ENCODE measurements at regions not wholly inside any gene's neighbourhood (a gene's known extent, or its start where the extent isn't known, plus 50 kb on each side); places are given as distances from the start of the nearest gene placed in this dataset.

DNA sequence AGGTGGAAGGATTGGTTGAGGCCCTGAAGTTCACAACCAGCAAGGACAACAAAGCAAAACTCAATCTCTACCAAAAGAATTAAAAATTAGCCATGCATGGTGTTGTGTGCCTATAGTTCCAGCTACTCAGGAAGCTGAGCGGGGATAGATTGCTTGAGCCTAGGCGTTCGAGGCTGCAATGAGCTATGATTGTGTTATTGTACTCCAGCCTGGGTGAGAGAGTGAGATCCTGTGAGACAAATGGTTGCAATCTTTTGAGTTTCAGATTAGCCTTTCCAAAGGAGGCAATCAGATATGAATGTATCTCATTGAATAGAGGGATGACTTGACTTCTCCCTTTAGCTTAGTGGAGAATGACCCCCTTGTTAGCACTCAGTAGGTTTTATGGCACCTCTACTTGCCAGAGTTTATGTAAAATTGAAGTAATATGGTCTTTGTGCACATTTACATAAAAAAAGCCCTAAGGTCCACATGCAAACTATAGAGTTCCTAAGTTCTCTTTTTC is 105.6 kb upstream of the OLFM3 start:
- no peak overlapping the region for H3K9ac ChIP-seq (ENCODE audit: control insufficient read depth, extremely low read depth, insufficient read depth, low read length)
- dilution Hi-C loops (cut with MboI; ENCODE audit: extremely low pct_ligation_motif_present, low sequenced_read_pairs), result no loop called here
- no peak overlapping the region for H2AFZ ChIP-seq (ENCODE audit: control insufficient read depth, low read length)
- H3K36me3 ChIP-seq (ENCODE audit: control insufficient read depth in 2 of 2, extremely low read depth in 1 of 2, insufficient read depth in 2 of 2, low read length in 2 of 2), result no peaks in the 10 kb centered on the region
- H3K27ac ChIP-seq (ENCODE audit: control insufficient read depth, insufficient read depth, low read length), result no peak overlapping the region
- H4K20me1 ChIP-seq (ENCODE audit: control insufficient read depth, extremely low read depth, insufficient read depth, low read length), result no peaks in the 10 kb centered on the region
- H3K9me3 ChIP-seq (ENCODE audit: control insufficient read depth, low read depth, low read length), result no peaks in the 10 kb centered on the region
- no peaks in the 10 kb centered on the region for H3K27me3 ChIP-seq (ENCODE audit: control insufficient read depth, extremely low read depth, insufficient read depth, low read length)
- DNase-seq (ENCODE audit: low read depth, low spot score) (no peak), FAIRE-seq (no peak)
- no peaks in the 10 kb centered on the region for H3K4me1 ChIP-seq (ENCODE audit: control insufficient read depth, extremely low read depth, insufficient read depth, low read length)
- H3K79me2 ChIP-seq (ENCODE audit: control insufficient read depth, insufficient read depth, low read length), result no peaks in the 10 kb centered on the region
- H3K4me3 ChIP-seq (ENCODE audit: control insufficient read depth in 2 of 3, extremely low read depth in 1 of 3, insufficient read depth in 2 of 3, low read depth in 1 of 3, low read length in 3 of 3), result no peak overlapping the region
- no peaks in the 10 kb centered on the region for H3K9me1 ChIP-seq (ENCODE audit: control insufficient read depth, extremely low read depth, insufficient read depth, low read length)
- TF ChIP-seq, protein P1, sequence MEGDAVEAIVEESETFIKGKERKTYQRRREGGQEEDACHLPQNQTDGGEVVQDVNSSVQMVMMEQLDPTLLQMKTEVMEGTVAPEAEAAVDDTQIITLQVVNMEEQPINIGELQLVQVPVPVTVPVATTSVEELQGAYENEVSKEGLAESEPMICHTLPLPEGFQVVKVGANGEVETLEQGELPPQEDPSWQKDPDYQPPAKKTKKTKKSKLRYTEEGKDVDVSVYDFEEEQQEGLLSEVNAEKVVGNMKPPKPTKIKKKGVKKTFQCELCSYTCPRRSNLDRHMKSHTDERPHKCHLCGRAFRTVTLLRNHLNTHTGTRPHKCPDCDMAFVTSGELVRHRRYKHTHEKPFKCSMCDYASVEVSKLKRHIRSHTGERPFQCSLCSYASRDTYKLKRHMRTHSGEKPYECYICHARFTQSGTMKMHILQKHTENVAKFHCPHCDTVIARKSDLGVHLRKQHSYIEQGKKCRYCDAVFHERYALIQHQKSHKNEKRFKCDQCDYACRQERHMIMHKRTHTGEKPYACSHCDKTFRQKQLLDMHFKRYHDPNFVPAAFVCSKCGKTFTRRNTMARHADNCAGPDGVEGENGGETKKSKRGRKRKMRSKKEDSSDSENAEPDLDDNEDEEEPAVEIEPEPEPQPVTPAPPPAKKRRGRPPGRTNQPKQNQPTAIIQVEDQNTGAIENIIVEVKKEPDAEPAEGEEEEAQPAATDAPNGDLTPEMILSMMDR (optimal IDR thresholded peaks at IDR 0.05 in 1 of 3, IDR thresholded peaks at IDR 0.05 in 1 of 3, conservative IDR thresholded peaks at IDR 0.05 in 1 of 3; ENCODE audit: extremely low read depth in 1 of 3, insufficient read depth in 2 of 3, low read length in 3 of 3), result no peak
- TF ChIP-seq EZH2 (IDR thresholded peaks at IDR 0.05; ENCODE audit: low read length), result no peak
- H3K4me2 ChIP-seq (ENCODE audit: control insufficient read depth, extremely low read depth, insufficient read depth, low read depth, low read length), result no peak overlapping the region

DNA sequence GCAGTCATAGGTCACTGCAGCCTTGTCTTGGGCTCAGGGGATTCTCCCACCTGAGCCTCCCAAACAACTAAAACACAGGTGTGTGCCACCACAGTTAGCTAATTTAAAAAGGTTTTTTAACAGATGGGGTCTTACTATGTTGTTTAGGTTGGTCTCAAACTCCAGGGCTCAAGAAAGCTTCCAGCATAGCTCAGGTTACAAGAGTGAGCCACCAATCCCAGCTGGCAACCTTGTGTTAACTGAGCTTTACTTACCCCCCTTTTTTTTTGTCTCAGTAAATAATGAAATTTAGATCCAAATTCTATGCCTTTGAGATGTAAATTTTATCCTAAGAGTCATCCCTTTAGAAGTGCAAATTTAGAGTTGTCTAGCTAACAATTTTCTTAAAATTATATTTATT is 103.9 kb upstream of the OLFM3 start:
- no peaks in the 10 kb centered on the region for H3K79me2 ChIP-seq (ENCODE audit: control insufficient read depth, insufficient read depth, low read length)
- DNase-seq (ENCODE audit: low read depth, low spot score) (no peak), FAIRE-seq (no peak)
- H2AFZ ChIP-seq (ENCODE audit: control insufficient read depth, low read length), result no peak overlapping the region
- no peaks in the 10 kb centered on the region for H3K36me3 ChIP-seq (ENCODE audit: control insufficient read depth in 2 of 2, extremely low read depth in 1 of 2, insufficient read depth in 2 of 2, low read length in 2 of 2)
- dilution Hi-C loops (cut with MboI; ENCODE audit: extremely low pct_ligation_motif_present, low sequenced_read_pairs), result no loop called here
- no peak overlapping the region for H3K4me2 ChIP-seq (ENCODE audit: control insufficient read depth, extremely low read depth, insufficient read depth, low read depth, low read length)
- TF ChIP-seq EZH2 (IDR thresholded peaks at IDR 0.05; ENCODE audit: low read length), result no peak
- TF ChIP-seq, protein P1 (optimal IDR thresholded peaks at IDR 0.05 in 1 of 3, IDR thresholded peaks at IDR 0.05 in 1 of 3, conservative IDR thresholded peaks at IDR 0.05 in 1 of 3; ENCODE audit: extremely low read depth in 1 of 3, insufficient read depth in 2 of 3, low read length in 3 of 3), result no peak
- H3K4me3 ChIP-seq (ENCODE audit: control insufficient read depth in 2 of 3, extremely low read depth in 1 of 3, insufficient read depth in 2 of 3, low read depth in 1 of 3, low read length in 3 of 3), result no peak overlapping the region
- H4K20me1 ChIP-seq (ENCODE audit: control insufficient read depth, extremely low read depth, insufficient read depth, low read length), result no peaks in the 10 kb centered on the region
- H3K27ac ChIP-seq (ENCODE audit: control insufficient read depth, insufficient read depth, low read length), result no peak overlapping the region
- H3K9me1 ChIP-seq (ENCODE audit: control insufficient read depth, extremely low read depth, insufficient read depth, low read length), result no peaks in the 10 kb centered on the region
- no peaks in the 10 kb centered on the region for H3K9me3 ChIP-seq (ENCODE audit: control insufficient read depth, low read depth, low read length)
- no peaks in the 10 kb centered on the region for H3K27me3 ChIP-seq (ENCODE audit: control insufficient read depth, extremely low read depth, insufficient read depth, low read length)
- H3K4me1 ChIP-seq (ENCODE audit: control insufficient read depth, extremely low read depth, insufficient read depth, low read length), result no peaks in the 10 kb centered on the region
- no peak overlapping the region for H3K9ac ChIP-seq (ENCODE audit: control insufficient read depth, extremely low read depth, insufficient read depth, low read length)

Measured in keratinocyte (primary cell).